Esophagus squamous epithelium (tissue), 4 donors: ENCODE measurements at regions not wholly inside any gene's neighbourhood (a gene's known extent, or its start where the extent isn't known, plus 50 kb on each side); places are given as distances from the start of the nearest gene placed in this dataset.

Source experiments
- POLR2A ChIP-seq, 4 donors: fragments of 450-650 bp; IDR thresholded peaks; one replicate each; pipeline ENCODE4 v1.6.1; 2017; ENCODE audit warnings: antibody characterized with exemption in 4 of 4, mild to moderate bottlenecking in 4 of 4, moderate library complexity in 3 of 4
- TF ChIP-seq, protein P1 (sequence below), 6 experiments: fragments of 450-650 bp in 4 of 6; fragments of 200-600 bp in 2 of 6; sonication (generic) in 2 of 6; IDR thresholded peaks; one replicate each; pipeline ENCODE4 v1.5.1; 2016 to 2019; ENCODE audit warnings: antibody characterized with exemption in 6 of 6, mild to moderate bottlenecking in 4 of 6, moderate library complexity in 4 of 6

DNA sequence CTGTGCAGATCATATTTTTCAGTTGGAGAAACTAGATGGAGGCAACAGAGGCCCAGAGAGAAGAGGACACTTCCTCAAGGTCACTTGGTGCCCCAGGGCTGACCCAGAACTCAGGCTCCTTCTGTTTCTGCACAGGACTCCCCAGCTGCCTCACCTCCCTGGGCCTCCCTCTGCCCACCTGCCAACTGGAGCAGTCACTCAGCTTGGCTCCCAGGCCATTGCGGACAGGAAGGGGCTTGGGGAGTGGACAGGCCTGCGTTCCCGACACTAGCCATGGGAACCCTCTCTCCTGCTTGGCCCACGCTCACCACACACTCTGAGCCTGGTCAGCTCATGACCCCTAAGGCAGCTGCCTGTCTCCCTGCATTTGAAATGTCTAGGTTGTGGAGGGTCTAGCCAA lies 78.1 kb upstream of the BRD7 start:
- TF ChIP-seq, protein P1, sequence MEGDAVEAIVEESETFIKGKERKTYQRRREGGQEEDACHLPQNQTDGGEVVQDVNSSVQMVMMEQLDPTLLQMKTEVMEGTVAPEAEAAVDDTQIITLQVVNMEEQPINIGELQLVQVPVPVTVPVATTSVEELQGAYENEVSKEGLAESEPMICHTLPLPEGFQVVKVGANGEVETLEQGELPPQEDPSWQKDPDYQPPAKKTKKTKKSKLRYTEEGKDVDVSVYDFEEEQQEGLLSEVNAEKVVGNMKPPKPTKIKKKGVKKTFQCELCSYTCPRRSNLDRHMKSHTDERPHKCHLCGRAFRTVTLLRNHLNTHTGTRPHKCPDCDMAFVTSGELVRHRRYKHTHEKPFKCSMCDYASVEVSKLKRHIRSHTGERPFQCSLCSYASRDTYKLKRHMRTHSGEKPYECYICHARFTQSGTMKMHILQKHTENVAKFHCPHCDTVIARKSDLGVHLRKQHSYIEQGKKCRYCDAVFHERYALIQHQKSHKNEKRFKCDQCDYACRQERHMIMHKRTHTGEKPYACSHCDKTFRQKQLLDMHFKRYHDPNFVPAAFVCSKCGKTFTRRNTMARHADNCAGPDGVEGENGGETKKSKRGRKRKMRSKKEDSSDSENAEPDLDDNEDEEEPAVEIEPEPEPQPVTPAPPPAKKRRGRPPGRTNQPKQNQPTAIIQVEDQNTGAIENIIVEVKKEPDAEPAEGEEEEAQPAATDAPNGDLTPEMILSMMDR (IDR thresholded peaks at IDR 0.05): no peak
- no peak for TF ChIP-seq POLR2A (IDR thresholded peaks at IDR 0.05)
